ENCODE measurements at regions not wholly inside any gene's neighbourhood (a gene's known extent, or its start where the extent isn't known, plus 50 kb on each side); places are given as distances from the start of the nearest gene placed in this dataset.
"Not testable (repeated sequence)": the region's sequence is repeated elsewhere in the genome, so short reads cannot be mapped to it uniquely, and the experiment has no call there.

DNA sequence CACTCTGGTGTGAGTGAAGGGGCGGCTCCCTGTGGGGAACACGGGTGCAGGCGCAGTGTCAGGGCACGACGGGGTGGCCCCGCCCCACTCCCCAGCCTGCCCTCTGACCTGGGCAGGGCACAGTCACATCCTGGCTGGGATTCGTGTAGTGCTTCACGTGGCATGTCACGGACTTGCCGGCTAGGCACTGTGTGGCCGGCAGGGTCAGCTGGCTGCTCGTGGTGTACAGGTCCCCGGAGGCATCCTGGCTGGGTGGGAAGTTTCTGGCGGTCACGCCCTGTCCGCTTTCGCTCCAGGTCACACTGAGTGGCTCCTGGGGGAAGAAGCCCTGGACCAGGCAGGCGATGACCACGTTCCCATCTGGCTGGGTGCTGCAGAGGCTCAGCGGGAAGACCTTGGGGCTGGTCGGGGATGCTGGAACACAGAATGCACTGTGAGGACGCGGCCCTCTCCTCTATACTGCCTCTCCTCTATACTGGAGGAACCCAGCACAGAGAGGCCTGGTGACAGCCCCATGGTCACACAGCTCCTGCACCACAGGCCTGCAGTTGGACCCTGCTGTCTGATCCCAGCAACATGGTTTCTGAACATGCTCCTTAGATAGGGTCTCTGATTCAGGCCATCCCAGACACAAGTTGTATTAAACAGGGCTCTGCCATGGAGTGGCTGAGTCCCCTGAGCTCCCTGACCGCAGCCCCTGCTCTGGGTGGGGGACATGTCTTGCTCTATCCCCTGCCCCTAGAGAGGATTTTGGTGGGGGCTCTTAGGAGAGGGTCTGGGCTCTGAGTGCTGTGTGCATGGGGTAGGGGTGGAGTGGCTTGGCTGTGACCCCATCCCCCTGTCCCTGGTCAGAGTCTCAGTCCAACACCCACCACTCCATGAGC lies 182.1 kb downstream of the TMEM121 start:
- H3K18ac ChIP-seq (ENCODE audit: low read length); DNase-seq; H2AFZ ChIP-seq (ENCODE audit: insufficient read depth, low read length, poor library complexity); H3K27me3 ChIP-seq (ENCODE audit: insufficient read depth, low read length); H3K9ac ChIP-seq (ENCODE audit: low read length); H3K27ac ChIP-seq (ENCODE audit: low read depth, low read length); H2BK120ac ChIP-seq (ENCODE audit: insufficient read depth, low read length, poor library complexity); H3K79me2 ChIP-seq (ENCODE audit: control insufficient read depth, insufficient read depth, low read length, poor library complexity); H3K14ac ChIP-seq (ENCODE audit: low read length); H2AK5ac ChIP-seq (ENCODE audit: low read length); H3K4me3 ChIP-seq (ENCODE audit: low read depth, low read length); H3K4ac ChIP-seq (ENCODE audit: low read depth, low read length); H4K12ac ChIP-seq (ENCODE audit: low read depth, low read length); H3K79me1 ChIP-seq (ENCODE audit: low read length); H4K8ac ChIP-seq (ENCODE audit: low read depth, low read length); H3K36me3 ChIP-seq (ENCODE audit: control insufficient read depth in 1 of 2, insufficient read depth in 2 of 2, low read length in 2 of 2); H3K4me2 ChIP-seq (ENCODE audit: low read length); H4K91ac ChIP-seq (ENCODE audit: low read depth, low read length); H2BK5ac ChIP-seq (ENCODE audit: low read depth, low read length, poor library complexity); H3K4me1 ChIP-seq (ENCODE audit: control insufficient read depth in 1 of 2, insufficient read depth in 2 of 2, low read length in 2 of 2); H3K23ac ChIP-seq (ENCODE audit: low read length); H2BK12ac ChIP-seq (ENCODE audit: low read length): not testable (repeated sequence)
- peaks cover 64% of the 10 kb centered on the region for H3K9me3 ChIP-seq (ENCODE audit: insufficient read depth, low read depth, low read length)
- no CpG with 5 or more reads among the region's 24 CpGs for WGBS (ENCODE audit: extremely low coverage, insufficient coverage, insufficient read length)

DNA sequence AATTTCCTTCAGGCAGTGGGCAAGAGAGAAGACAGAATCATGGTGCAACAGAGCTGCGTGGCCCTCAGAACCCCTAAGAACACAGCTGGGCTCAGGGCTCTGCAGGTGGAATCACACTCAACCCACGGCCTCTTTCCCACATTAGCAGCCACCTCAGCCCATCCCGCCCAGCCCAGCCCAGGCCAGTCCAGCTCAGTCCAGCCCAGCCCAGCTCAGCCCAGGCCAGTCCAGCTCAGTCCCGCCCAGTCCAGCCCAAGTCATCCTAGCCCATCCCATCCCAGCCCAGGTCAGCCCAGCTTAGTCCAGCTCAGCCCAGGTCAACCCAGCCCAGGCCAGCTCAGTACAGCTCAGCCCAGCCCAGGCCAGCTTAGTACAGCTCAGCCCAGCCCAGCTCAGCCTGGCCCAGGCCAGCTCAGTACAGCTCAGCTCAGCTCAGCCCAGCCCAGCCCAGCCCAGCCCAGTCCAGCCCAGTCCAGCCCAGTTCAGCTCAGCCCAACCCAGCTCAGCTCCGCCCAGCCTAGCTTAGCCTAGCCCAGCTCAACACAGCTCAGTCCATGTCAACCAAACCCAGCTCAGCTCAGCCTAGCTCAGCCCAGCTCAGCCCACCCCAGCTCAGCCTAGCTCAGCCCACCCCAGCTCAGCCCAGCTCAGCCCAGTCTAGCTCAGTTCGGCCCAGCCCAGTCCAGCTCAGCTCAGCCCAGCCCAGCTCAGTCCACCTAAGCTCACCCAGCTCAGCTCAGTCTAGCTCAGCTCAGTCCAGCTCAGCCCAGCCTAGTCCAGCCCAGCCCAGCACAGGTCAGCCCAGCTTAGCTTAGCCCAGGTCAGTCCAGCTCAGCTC lies 183.1 kb downstream of the TMEM121 start:
- Histone ChIP-seq H3K27me3 (ENCODE audit: insufficient read depth, low read length) (no peaks in the 10 kb centered on the region), H3K14ac (ENCODE audit: low read length) (no peak overlapping the region), H3K4me1 (ENCODE audit: control insufficient read depth in 1 of 2, insufficient read depth in 2 of 2, low read length in 2 of 2) (no peaks in the 10 kb centered on the region), H3K4me3 (ENCODE audit: low read depth, low read length) (peak overlapping the region; percentile 44), H3K79me2 (ENCODE audit: control insufficient read depth, insufficient read depth, low read length, poor library complexity) (no peaks in the 10 kb centered on the region), H3K23ac (ENCODE audit: low read length) (no peak overlapping the region), H2AFZ (ENCODE audit: insufficient read depth, low read length, poor library complexity) (no peak overlapping the region), H2AK5ac (ENCODE audit: low read length) (no peak overlapping the region), H2BK5ac (ENCODE audit: low read depth, low read length, poor library complexity) (no peak overlapping the region), H3K4me2 (ENCODE audit: low read length) (no peak overlapping the region), H3K27ac (ENCODE audit: low read depth, low read length) (no peak overlapping the region), H3K36me3 (ENCODE audit: control insufficient read depth in 1 of 2, insufficient read depth in 2 of 2, low read length in 2 of 2) (no peaks in the 10 kb centered on the region), H4K8ac (ENCODE audit: low read depth, low read length) (no peak overlapping the region), H4K91ac (ENCODE audit: low read depth, low read length) (no peak overlapping the region), H3K9me3 (ENCODE audit: insufficient read depth, low read depth, low read length) (peaks cover 64% of the 10 kb centered on the region), H3K9ac (ENCODE audit: low read length) (no peak overlapping the region), H2BK120ac (ENCODE audit: insufficient read depth, low read length, poor library complexity) (no peak overlapping the region), H2BK12ac (ENCODE audit: low read length) (no peak overlapping the region), H3K79me1 (ENCODE audit: low read length) (no peaks in the 10 kb centered on the region), H3K4ac (ENCODE audit: low read depth, low read length) (no peak overlapping the region), H3K18ac (ENCODE audit: low read length) (no peak overlapping the region), H4K12ac (ENCODE audit: low read depth, low read length) (no peak overlapping the region)
- WGBS (ENCODE audit: extremely low coverage, insufficient coverage, insufficient read length), result no CpG with 5 or more reads among the region's 6 CpGs
- DNase-seq, result no peak

DNA sequence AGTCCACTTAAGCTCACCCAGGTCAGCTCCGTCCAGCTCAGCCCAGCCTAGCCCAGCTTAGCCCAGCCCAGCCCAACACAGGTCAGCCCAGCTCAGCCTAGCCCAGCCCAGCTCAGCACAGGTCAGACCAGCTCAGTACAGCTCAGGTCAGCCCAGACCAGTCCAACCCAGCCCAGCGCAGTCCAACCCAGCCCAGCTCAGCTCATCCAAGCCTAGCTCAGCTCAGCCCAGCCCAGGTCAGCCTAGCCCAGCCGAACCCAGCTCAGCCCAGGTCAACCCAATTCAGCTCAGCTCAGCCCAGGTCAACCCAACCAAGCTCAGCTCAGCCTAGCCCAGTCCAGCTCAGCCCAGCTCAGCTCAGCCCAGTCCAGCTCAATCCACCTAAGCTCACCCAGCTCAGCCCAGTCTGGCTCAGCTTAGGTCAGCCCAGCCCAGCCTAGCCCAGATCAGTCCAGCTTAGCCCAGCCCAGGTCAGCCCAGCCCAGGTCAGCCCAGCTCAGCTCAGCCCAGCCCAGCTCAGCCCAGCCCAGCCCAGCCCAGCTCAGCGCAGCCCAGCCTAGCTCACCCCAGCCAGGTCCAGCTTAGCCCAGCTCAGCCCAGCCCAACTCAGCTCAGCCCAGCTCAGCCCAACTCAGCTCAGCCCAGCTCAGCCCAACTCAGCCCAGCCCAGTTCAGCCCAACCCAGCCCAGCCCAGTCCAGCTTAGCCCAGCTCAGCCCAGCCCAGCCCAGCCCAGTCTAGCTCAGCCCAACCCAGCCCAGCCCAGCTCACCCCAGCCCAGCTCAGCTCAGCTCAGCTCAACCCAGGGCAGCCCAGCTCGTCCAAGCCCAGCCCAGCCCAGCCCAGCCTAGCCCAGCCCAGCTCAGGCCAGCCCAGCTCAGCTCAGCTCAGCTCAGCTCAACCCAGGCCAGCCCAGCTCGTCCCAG lies 184.0 kb downstream of the TMEM121 start:
- no peak overlapping the region for H3K18ac ChIP-seq (ENCODE audit: low read length)
- no peak overlapping the region for H4K91ac ChIP-seq (ENCODE audit: low read depth, low read length)
- H3K79me1 ChIP-seq (ENCODE audit: low read length), result no peaks in the 10 kb centered on the region
- no peak overlapping the region for H2AK5ac ChIP-seq (ENCODE audit: low read length)
- H3K9ac ChIP-seq (ENCODE audit: low read length), result no peak overlapping the region
- H2BK5ac ChIP-seq (ENCODE audit: low read depth, low read length, poor library complexity), result no peak overlapping the region
- WGBS (ENCODE audit: extremely low coverage, insufficient coverage, insufficient read length), result no CpG with 5 or more reads among the region's 6 CpGs
- H3K79me2 ChIP-seq (ENCODE audit: control insufficient read depth, insufficient read depth, low read length, poor library complexity), result no peaks in the 10 kb centered on the region
- no peaks in the 10 kb centered on the region for H3K27me3 ChIP-seq (ENCODE audit: insufficient read depth, low read length)
- no peak overlapping the region for H3K4ac ChIP-seq (ENCODE audit: low read depth, low read length)
- H3K4me2 ChIP-seq (ENCODE audit: low read length), result no peak overlapping the region
- H3K4me1 ChIP-seq (ENCODE audit: control insufficient read depth in 1 of 2, insufficient read depth in 2 of 2, low read length in 2 of 2), result no peaks in the 10 kb centered on the region
- no peak for DNase-seq
- H2BK12ac ChIP-seq (ENCODE audit: low read length), result no peak overlapping the region
- no peak overlapping the region for H3K27ac ChIP-seq (ENCODE audit: low read depth, low read length)
- no peak overlapping the region for H2BK120ac ChIP-seq (ENCODE audit: insufficient read depth, low read length, poor library complexity)
- no peak overlapping the region for H3K14ac ChIP-seq (ENCODE audit: low read length)
- peak overlapping the region; percentile 23 for H3K4me3 ChIP-seq (ENCODE audit: low read depth, low read length)
- no peak overlapping the region for H4K12ac ChIP-seq (ENCODE audit: low read depth, low read length)
- H3K23ac ChIP-seq (ENCODE audit: low read length), result no peak overlapping the region
- no peak overlapping the region for H4K8ac ChIP-seq (ENCODE audit: low read depth, low read length)
- H3K36me3 ChIP-seq (ENCODE audit: control insufficient read depth in 1 of 2, insufficient read depth in 2 of 2, low read length in 2 of 2), result no peaks in the 10 kb centered on the region
- no peak overlapping the region for H2AFZ ChIP-seq (ENCODE audit: insufficient read depth, low read length, poor library complexity)
- H3K9me3 ChIP-seq (ENCODE audit: insufficient read depth, low read depth, low read length), result peaks cover 63% of the 10 kb centered on the region

DNA sequence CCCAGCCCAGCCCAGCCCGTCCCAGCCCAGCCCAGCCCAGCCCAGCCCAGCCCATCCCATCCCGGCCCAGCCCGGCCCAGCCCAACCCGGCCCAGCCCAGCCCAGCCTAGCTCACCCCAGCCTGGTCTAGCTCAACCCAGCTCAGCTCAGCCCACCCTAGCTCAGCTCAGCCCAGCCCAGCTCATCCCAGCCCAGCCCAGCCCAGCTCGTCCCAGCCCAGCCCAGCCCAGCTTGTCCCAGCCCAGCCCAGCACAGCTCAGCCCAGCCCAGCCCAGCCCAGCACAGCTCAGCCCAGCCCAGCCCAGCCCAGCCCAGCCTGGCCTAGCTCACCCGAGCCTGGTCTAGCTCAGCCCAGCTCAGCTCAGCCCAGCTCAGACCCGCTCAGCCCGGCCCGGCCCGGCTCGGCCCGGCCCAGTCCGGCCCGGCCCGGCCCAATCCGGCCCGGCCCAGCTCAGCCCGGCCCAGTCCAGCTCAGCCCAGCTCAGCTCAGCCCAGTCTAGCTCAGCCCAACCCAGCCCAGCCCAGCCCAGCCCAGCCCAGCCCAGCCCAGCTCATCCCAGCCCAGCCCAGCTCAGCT lies 184.7 kb downstream of the TMEM121 start:
- Histone ChIP-seq H2BK120ac (ENCODE audit: insufficient read depth, low read length, poor library complexity) (no peak overlapping the region), H3K79me1 (ENCODE audit: low read length) (no peaks in the 10 kb centered on the region), H3K18ac (ENCODE audit: low read length) (no peak overlapping the region), H3K23ac (ENCODE audit: low read length) (no peak overlapping the region), H3K14ac (ENCODE audit: low read length) (no peak overlapping the region), H2AFZ (ENCODE audit: insufficient read depth, low read length, poor library complexity) (no peak overlapping the region), H2BK5ac (ENCODE audit: low read depth, low read length, poor library complexity) (no peak overlapping the region), H3K79me2 (ENCODE audit: control insufficient read depth, insufficient read depth, low read length, poor library complexity) (no peaks in the 10 kb centered on the region), H3K4me3 (ENCODE audit: low read depth, low read length) (no peak overlapping the region), H3K4ac (ENCODE audit: low read depth, low read length) (no peak overlapping the region), H3K27me3 (ENCODE audit: insufficient read depth, low read length) (no peaks in the 10 kb centered on the region), H4K91ac (ENCODE audit: low read depth, low read length) (no peak overlapping the region), H4K12ac (ENCODE audit: low read depth, low read length) (no peak overlapping the region), H3K27ac (ENCODE audit: low read depth, low read length) (no peak overlapping the region), H3K9ac (ENCODE audit: low read length) (no peak overlapping the region), H2AK5ac (ENCODE audit: low read length) (no peak overlapping the region), H3K9me3 (ENCODE audit: insufficient read depth, low read depth, low read length) (peaks cover 56% of the 10 kb centered on the region), H3K36me3 (ENCODE audit: control insufficient read depth in 1 of 2, insufficient read depth in 2 of 2, low read length in 2 of 2) (no peaks in the 10 kb centered on the region), H3K4me2 (ENCODE audit: low read length) (no peak overlapping the region), H3K4me1 (ENCODE audit: control insufficient read depth in 1 of 2, insufficient read depth in 2 of 2, low read length in 2 of 2) (no peaks in the 10 kb centered on the region), H2BK12ac (ENCODE audit: low read length) (no peak overlapping the region), H4K8ac (ENCODE audit: low read depth, low read length) (no peak overlapping the region)
- DNase-seq, result no peak
- no CpG with 5 or more reads among the region's 18 CpGs for WGBS (ENCODE audit: extremely low coverage, insufficient coverage, insufficient read length)
